ENCODE measurements at regions not wholly inside any gene's neighbourhood (a gene's known extent, or its start where the extent isn't known, plus 50 kb on each side); places are given as distances from the start of the nearest gene placed in this dataset.

- TF ChIP-seq BCOR (IDR thresholded peaks at IDR 0.05) (no peak), POLR2A (conservative IDR thresholded peaks at IDR 0.05) (no peak), TEAD2 (tag; IDR thresholded peaks at IDR 0.05) (no peak), ZNF551 (CRISPR knock-in tag; IDR thresholded peaks at IDR 0.05) (no peak), TSHZ1 (CRISPR knock-in tag; IDR thresholded peaks at IDR 0.05) (no peak), CTCF (IDR thresholded peaks at IDR 0.05 in 2 of 3, conservative IDR thresholded peaks at IDR 0.05 in 1 of 3; ENCODE audit: insufficient read depth in 2 of 3, low read depth in 1 of 3, low read length in 3 of 3) (no peak), YY1 (IDR thresholded peaks at IDR 0.05; ENCODE audit: borderline replicate concordance in 1 of 3, control insufficient read depth in 1 of 3, extremely low read depth in 1 of 3, insufficient read depth in 3 of 3, insufficient read length in 1 of 3, insufficient replicate concordance in 2 of 3, low read depth in 1 of 3, low read length in 2 of 3) (no peak), POLR2AphosphoS5 (IDR thresholded peaks at IDR 0.05; ENCODE audit: control insufficient read depth, insufficient read depth, low read depth, low read length) (no peak), JUN (IDR thresholded peaks at IDR 0.05; ENCODE audit: borderline replicate concordance, low read depth, low read length) (no peak), JUN (CRISPR knock-in tag; IDR thresholded peaks at IDR 0.05; ENCODE audit: borderline replicate concordance) (no peak)
These were observed 82.1 kb downstream of the ADRA2C start for GRCh38 chr4:3848323-3848722.

All from K562 (cell line).